Stimulated activated CD8-positive, alpha-beta memory T cell treated with anti-CD3 and anti-CD28 coated beads, Interleukin-12 subunit alpha, Interleukin-12 subunit beta, amount 100 ng/mL, for 4 hours (primary cell): ENCODE measurements at regions not wholly inside any gene's neighbourhood (a gene's known extent, or its start where the extent isn't known, plus 50 kb on each side); places are given as distances from the start of the nearest gene placed in this dataset.
A peak's percentile ranks its signal among the peaks of the same experiment; 100 is the strongest.

Experiments
- DNase-seq: peaks from one replicate; pipeline ENCODE4 v3.0.0-alpha.2; 2020; ENCODE audit warnings: low read depth

DNA sequence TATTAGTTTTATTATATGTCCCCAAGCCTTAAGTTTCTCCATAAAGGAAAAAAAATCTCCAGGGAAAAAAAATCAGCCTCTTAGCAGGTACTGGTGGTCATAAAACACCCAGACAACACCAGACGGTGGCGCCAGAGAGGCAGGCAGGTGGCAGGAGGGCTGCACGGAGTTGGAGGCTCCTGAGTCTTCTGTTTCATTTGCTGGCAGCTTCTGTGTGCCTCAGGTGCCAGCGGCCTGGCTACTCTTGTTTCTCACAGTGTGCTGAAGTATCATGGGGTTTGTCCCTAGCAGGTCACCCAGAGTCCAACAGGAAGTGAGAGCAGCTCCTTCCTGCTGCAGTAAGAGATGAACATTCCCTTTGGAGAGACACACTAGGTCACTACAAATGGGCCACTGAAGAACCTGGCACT is 123.3 kb upstream of the GADD45A start:
- peak; percentile 60 for DNase-seq

DNA sequence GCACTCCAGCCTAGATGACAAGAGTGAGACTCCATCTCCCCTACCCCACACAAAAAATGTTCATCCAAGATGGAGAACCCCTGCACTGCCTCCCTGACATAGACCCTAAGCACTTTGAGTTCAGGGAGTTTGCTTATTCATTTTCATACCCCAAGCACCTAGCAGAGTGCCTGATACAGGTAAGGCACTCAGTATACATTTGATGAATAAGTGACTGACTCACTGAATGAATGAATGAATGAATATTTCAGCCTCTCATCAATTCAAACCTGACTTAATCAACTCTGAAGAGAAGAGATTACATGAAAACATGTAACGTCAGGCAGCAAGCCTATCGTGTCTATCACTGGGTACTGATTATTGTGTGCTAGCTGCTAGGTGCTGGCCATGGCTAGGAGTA is 121.3 kb upstream of the GADD45A start:
- no peak for DNase-seq

DNA sequence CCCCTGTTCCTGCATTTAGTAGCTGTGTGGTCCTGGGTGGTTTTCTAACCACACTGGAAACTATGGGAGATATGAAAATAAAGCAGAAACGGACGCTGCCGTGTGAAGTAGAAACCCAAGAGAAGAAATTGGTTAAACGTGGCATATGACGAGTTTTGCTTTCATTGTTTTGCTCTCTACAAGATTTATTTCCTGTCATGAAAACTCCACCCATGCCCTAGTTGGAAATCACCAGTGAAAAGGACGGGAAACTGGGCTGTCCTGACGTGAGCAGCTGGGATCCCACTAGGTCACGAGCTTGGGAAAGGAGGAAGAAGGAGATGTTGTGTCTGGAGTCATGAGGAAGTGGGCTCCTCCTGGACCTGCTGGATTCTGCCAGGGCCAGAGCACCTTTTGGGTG is 120.8 kb upstream of the GADD45A start:
- DNase-seq, result no peak

DNA sequence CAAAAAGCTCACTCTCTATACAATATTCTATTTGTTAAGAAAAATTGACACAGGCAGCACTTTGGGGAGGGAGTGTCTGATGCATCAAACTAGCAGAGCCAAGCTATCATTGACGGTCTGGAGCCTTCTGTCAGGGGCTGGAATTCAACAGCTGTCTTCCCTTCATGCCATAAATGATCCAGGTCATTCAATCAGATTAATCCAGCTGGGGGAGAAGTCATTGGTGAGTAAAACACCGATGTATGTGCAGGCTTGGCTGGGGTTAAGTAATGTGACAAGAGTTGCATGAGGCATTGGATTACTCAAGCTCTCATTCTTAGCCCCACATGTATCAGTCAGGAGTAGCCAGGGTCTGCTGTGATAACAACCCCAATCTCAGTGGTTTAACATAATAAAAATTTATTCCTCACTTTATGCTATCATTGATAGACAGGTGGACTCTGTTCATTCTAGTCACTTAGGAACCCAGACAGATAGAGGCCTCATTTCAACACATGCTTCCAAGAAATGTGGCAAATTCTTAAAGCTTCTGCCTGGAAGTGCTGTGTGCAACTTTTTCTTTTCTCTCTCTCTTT is 118.1 kb upstream of the GADD45A start:
- DNase-seq, result no peak

- no peak for DNase-seq
Observed at GRCh38 chr1:67570486-67571143, 114.4 kb upstream of the GADD45A start.

DNA sequence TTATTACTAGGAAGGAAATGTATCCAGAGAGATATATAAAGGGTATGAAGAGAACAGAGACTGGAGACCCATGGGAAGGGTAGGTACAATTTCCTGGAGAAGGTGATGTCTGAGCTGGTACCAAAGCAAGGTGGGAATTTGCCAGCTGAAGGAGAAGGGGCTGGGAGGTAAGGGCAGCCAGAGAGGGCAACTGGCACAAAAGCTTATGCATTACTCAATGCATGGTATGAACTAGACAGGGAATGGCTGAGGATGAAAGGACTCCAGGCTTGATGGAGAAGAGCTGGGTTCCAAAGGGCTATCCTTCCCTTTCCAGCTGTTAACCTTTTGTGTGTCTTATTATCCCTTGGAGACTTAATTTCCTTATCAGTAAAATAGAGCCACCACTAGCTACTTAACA is 113.6 kb upstream of the GADD45A start:
- no peak for DNase-seq

DNA sequence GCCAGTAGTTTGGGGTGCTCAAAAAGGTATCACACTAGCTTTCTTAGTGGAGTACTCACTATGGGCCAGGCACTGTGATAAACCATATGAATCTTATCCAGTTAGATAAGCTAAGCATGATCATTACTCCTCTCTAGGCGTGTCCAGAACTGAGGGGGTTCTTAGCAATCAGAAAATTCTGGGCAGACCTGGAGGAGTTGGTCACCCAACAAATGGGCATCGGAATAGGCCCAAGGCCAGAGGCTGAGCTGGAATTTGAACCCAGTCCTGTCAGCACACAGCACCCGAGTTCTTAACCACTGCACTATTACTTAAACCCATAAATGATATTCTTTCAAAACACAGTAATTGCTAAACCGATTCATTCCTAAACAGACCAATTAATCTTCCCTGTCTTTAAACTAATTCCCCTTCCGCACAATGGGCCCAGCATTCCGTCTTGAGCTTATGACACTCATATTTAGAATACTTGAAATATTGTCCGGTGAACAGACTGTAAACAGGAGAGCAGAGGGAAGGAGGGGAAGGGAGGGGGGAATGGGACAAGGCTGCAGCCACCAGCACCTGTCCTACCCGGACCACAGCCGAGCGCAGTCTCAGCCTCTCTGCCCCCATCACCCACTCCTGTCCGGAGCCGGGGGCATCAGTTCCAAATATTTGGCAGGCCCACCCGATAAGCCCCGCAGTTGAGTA is 113.0 kb upstream of the GADD45A start:
- no peak for DNase-seq

DNA sequence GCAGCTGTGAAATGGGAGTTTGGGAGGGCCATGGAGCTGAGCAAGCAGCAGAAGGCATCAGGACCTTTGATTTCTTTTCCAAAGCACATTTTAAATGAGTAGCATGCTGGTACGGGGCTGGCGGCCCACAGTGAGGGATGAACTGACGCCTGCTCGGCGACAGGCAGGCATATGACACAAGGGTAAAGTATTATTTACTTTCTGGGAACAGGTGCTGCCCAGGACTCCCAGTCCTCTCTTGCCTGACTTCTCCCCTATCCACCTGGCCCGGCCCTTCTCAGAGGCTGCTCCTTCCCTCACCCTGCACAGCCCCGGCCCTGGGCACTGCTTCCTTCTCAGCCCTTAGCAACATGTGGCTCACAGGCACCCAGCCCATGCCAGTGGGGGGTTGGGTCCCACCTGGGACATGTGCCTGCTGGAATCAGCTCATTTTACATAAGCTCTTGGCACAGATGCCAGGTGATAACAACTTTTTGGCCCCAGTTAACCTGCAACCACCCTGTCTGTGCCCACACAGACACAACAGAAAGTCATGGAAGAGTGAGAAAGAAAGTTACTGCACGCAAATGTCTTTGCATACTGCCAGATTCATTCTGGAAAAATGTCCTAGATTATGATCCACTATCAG is 112.3 kb upstream of the GADD45A start:
- no peak for DNase-seq

DNA sequence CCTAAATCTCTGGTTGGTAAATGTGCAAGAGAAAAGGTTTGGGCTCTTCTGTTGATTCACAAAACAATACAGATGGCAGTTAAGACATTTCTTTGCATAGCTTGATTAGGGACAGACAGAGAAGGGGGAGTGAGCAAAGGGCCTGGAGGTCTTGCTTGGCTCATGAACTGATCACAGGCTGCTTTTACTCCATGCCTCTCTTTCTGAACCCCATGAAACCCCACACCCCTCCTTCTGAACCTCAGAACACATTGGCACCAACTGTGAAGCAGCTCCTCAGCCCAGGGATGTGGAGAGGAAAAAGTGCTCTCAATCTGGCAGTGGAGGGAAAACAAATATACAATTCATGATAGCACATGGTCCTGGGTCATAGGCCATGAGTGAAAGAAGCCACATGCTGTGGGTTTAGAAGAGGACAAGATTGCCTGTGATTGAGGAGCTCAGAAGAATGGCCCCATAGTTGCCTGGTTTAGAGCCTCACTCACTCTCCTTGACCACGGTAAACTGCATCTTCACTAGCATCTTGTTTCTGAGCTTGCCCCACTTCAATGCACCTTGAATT is 111.6 kb upstream of the GADD45A start:
- no peak for DNase-seq

DNA sequence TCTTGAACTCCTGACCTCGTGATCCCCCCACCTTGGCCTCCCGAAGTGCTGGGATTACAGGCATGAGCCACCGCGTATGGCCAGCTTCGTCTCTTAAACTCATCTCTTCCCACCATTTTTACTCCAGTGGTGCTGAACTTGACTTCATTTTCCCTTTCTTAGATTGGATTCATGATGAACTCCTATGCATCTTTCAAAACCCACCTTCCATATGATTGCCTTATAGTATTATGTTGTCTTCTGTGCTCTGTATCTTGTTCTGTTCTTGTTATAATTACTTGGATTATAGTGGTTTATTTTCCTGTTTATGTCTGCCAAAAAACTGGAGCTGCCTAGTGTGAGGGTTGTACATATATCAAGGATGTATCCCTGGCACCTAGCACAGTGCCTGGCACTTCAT is 110.8 kb upstream of the GADD45A start:
- DNase-seq, result no peak

DNA sequence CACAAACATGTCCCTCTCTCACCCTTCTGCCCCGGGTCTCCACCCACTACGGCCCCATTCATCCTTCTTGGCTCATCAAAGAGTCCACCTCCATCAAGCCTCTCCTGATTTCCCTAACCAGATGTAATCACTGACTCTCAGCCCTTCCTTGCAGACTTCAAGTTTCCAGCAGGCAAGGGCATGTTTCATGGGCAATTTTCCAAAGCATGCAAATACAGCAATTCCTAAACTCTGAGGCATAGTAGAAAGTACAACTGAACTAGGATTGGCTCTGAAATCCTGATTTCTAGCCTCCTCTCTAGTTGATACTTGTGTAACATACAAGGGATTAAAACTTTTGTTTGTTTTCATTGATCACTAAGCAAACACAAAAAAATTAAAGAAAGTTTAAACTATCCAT is 109.1 kb upstream of the GADD45A start:
- DNase-seq, result no peak

- DNase-seq, result no peak
Observed at GRCh38 chr1:67576474-67576873, 108.5 kb upstream of the GADD45A start.

GRCh38 chr1:67577646-67578045 is 107.4 kb upstream of the GADD45A start:
- DNase-seq, result no peak

DNA sequence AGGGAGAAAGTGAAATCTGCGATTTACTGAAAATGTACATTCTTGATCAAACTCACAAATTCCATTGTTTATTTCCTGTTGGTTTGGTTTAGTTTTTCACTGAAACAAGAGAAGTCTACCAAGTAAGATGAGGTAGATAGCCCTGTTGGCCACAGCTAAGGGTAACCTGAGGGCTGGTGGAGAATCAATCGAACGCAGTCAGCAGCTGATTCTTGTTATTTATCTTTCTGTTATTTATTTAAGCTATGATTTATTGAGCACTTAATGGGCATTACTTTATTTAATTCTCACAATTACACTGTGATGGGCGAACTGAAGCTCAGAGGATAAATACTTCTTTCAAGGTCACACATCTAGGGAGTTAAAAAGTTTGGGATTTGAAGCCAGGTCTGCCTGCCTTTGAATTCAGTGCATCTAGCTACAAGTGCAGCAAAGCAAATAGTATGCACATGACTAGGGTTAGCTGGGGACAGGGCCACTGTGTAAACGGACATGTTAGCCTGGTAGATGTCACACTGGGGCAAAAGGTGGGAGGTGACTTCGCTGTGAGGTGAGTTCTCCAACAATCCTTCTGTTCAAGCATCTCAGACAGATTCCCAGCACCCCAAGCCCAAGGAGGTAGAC is 106.5 kb upstream of the GADD45A start:
- no peak for DNase-seq

DNA sequence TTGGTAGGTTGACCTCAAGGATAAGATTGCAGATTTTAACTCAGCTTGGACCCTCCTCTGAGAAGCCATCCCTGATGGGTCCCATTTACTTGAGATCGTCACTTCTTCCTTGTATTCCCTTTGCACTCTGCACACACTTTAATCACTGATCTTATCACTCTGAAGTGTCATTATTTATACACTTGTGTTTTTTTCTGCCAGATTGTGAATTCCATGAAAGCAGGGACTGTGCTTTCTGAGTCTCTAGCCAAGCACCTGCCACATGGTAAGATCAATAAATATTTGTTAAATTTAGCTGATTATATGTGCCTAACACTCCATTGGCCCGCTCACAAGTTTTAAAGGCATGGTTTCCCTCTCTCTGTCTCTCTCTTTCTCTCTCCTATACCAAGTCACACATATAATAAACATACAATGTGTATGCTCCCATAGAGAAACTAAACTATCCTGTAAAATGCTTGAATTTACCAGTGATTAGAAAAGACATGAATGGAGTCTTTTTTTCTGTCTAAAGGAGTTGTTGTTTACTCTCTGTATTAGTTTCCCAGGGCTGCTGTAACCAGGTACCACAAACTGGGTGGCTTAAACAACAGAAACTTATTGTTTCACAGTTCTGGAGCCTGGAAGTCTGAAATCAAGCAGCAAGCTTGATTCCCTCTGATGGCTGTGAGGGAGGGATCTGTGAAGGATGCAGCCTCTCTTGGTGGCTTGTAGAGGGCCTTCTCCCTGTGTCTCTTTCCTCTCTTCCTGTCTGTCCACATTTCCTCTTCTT is 105.2 kb upstream of the GADD45A start:
- no peak for DNase-seq

- DNase-seq, result no peak
Observed at GRCh38 chr1:67580691-67581403, 104.2 kb upstream of the GADD45A start.

- no peak for DNase-seq
Observed at GRCh38 chr1:67582625-67583461, 102.2 kb upstream of the GADD45A start.

DNA sequence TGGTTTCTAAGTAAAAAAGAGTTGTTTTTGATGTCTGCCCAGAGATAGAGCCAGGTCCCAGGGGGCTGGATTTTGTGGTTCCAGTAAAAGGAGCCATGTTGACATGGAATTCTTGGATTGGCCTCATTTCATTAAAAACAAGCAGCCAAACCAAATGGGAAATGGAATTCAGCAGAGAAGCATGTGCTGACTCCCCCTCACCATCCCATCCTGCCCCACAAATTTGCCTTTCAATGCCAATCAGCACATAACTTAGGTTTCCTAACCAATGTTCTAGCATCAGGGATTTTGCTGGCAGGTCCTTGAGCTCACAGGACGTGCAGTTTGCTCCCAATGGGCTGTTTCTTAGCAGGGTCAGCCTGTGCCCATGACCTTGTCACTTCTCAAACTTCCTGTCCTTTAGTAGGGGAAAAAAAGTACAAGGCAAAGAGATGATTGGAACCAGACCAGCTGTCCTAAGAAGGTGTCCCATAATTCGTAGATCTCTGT is 101.5 kb upstream of the GADD45A start:
- no peak for DNase-seq

GRCh38 chr1:67584938-67585337 is 100.1 kb upstream of the GADD45A start:
- DNase-seq, result no peak

DNA sequence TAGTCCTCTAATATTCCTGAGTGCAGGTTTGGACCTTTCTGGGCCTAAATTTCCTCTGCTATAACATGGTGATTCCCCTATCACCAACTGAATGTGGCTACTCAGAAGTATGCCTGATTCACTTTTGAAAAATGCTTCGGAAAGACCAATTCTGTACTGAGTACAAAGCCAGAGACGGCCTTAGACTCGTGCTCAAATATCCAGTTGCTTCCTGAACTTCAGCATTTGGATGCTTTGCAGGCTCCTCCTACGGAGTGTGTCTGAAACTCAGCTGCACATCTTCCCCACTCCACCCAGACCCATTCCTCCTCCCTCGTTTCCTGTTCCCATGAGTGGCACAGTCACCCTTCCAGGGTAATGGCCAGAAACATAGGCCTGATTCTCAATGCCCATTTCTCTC is 98.4 kb upstream of the GADD45A start:
- no peak for DNase-seq
